Fibroblast of gingiva (primary cell): ENCODE measurements at regions not wholly inside any gene's neighbourhood (a gene's known extent, or its start where the extent isn't known, plus 50 kb on each side); places are given as distances from the start of the nearest gene placed in this dataset.
"Not testable (repeated sequence)": the region's sequence is repeated elsewhere in the genome, so short reads cannot be mapped to it uniquely, and the experiment has no call there.

Experiments
- DNase-seq: peaks from one replicate; pipeline ENCODE4 v3.0.0-alpha.2; 2011; ENCODE audit warnings: low read depth

GRCh38 chr7:106523482-106523881 lies 137.5 kb downstream of the CCDC71L start:
- DNase-seq: no peak

DNA sequence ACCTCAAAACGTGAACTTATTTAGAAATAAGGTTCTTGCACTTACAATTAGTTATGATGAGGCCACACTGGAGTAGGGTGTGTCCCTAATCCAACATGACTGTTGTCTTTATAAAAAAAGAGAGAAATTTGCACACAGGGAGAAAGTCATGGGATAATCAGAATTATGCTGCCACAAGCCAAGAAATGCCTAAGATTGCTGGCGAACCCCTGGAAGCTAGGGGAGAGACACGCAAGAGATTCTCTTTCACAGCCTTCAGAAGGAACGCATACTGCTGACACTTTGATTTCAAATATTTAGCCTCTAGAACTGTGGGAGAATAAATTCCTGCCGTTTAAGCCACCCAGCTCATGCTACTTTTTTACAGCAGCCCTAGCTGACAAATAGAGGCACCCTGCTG lies 138.3 kb downstream of the CCDC71L start:
- peak; percentile 13 for DNase-seq

DNA sequence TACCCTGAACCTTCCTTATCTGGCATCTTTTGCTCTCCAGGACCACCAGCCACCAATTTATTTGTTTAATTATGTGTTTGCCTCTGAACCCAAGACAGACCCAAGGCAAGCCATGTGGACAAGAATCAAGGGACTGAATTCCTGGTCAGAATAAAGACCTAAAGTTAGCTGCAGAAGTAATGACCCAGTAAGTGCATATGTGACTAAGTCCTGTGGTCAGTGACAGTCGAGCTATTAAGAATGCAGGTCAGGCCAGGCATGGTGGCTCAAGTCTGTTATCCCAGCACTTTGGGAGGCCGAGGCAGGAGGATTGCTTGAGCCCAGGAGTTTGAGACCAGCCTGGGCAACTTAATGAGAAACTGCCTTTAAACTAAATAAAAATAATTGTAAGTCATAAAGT lies 139.4 kb downstream of the CCDC71L start:
- no peak for DNase-seq

- no peak for DNase-seq
Measured at GRCh38 chr7:106520962-106521514, 139.9 kb downstream of the CCDC71L start.

- no peak for DNase-seq
Measured at GRCh38 chr7:106518967-106519366, 142.0 kb downstream of the CCDC71L start.

DNA sequence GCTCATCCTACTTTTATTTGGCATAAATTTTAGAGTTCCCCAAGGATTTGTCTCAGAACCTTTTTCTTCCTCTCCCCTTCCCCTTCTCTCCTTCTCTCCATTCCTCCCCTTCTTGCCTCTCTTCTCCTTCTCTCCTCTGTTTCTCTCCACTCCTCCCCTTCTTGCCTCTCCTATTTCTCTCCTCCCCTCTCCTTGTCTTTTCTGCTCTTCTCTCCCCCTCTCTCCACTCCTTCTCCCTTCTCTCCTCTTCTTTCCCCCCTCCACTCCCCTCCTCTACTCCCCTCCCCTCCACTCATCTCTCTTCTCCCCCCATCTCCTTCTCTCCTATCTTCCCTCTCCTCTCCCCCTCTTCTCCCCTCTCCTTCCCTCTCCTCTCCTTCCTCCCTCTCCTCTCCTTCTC lies 142.7 kb downstream of the CCDC71L start:
- no peak for DNase-seq

DNA sequence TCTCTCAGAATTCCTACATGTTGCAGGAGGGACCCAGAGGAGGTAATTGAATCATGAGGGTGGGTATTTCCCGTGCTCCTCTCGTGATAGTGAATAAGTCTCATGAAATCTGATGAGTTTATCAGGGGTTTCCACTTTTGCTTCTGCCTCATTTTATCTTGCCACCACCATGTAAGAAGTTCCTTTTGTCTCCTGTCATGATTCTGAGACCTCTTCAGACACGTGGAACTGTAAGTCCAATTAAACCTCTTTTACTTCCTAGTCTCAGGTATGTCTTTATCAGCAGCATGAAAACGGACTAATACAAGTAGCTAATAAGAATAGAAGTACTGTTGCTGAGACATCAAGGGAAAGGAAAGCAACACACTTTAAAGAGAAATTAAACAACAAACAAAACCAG lies 143.4 kb downstream of the CCDC71L start:
- DNase-seq: no peak

DNA sequence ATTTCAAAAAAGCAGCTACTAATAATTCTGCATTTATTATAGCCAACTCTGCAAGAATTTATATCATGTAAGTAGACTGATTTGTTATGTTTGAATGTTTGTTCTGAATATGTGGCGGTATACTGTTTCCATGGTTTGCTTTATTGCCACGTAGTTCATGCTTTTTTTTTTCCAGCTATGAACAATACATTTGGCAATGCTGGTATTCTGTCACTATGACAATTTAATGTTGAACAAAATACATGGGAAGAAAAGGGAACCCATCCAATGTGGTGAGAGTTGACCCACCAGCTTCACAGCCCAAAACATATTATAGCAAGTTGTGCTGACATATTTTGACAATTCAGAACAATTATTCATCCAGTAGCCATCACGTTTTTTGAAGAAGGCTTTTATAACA lies 145.6 kb downstream of the CCDC71L start:
- DNase-seq: peak; percentile 31

GRCh38 chr7:106514881-106515280 lies 146.1 kb downstream of the CCDC71L start:
- DNase-seq: peak; percentile 53

GRCh38 chr7:106512217-106512616 lies 148.7 kb downstream of the CCDC71L start:
- no peak for DNase-seq

DNA sequence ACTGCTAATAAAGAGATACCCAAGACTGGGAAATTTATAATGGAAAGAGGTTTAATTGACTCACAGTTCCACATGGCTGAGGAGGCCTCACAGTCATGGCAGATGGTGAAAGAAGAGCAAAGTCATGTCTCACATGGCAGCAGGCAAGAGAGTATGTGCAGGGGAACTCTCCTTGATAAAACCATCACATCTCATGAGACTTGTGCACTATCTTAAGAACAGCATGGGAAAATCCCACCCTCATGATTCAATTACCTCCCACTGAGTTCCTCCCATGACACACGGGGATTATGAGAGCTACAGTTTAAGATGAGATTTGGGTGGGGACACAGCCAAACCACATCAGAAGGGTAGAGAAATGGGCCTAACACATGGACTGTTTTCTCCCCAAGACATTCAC lies 156.3 kb downstream of the CCDC71L start:
- no peak for DNase-seq

GRCh38 chr7:106504207-106504606 lies 156.8 kb downstream of the CCDC71L start:
- no peak for DNase-seq

DNA sequence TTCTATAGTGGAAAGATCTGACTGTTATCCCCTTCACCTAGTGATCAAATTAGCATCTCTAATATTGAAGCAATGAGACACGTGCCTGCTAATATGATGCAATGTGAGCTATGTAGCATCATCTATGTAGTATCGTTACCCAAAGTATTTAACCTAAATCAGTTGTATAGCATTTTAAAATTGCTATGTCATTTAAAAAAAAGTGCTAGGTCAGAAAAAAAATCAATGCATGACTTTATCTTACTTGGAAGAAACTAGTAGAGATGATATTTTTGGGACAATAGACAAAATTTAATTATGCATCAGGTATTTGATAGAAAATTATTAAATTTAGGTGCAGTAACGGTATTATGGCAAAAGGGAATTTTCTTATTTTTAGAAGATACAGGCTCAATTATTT lies 157.3 kb downstream of the CCDC71L start:
- DNase-seq: no peak

GRCh38 chr7:106501605-106502580 lies 159.1 kb downstream of the CCDC71L start:
- no peak for DNase-seq

DNA sequence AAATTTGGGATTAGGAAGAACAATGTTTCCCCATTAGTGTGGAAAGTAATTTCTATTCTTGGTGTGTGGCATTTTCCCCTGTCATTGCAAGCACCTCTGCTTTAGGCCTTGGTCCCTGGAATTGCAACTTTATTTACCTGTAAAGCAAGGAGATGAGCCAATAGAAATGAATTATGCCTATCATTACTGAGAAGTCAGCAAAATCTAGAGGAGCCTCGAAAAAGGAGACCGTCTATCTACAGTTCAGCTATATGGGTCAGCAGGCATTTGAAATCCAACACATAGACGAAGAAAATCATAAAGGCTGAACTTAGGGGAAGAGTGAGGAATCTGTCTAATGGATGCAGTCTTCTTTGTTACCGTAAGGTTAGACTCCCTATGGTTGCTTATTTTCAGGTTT lies 161.1 kb downstream of the CCDC71L start:
- DNase-seq: no peak

- not testable (repeated sequence) for DNase-seq
Measured at GRCh38 chr7:106498005-106498404, 163.0 kb downstream of the CCDC71L start.

DNA sequence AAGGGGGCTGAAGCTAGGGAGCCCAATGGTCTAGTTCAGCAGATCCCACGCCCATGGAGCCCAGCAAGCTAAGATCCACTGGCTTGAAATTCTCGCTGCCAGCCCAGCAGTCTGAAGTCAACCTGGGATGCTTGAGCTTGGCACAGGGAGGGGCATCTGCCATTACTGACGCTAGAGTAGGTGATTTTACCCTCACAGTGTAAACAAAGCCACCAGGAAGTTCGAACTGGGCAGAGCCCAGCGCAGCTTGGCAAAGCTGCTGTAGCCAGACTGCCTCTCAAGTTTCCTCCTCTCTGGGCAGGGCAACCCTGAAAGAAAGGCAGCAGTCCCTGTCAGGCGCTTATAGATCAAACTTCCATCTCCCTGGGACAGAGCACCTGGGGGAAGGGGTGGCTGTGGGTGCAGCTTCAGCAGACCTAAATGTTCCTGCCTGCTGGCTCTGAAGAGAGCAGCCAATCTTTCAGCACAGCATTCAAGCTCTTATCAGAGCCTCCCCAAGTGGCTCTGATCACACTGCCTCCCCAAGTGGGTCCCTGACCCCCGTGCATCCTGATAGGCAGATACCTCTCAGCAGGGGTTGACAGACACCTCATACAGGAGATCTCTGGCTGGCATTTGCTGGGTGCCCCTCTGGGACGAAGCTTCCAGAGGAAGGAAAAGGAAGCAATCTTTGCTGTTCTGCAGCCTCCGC lies 167.8 kb downstream of the CCDC71L start:
- no peak for DNase-seq

GRCh38 chr7:106488465-106488864 lies 172.5 kb downstream of the CCDC71L start:
- DNase-seq: no peak

DNA sequence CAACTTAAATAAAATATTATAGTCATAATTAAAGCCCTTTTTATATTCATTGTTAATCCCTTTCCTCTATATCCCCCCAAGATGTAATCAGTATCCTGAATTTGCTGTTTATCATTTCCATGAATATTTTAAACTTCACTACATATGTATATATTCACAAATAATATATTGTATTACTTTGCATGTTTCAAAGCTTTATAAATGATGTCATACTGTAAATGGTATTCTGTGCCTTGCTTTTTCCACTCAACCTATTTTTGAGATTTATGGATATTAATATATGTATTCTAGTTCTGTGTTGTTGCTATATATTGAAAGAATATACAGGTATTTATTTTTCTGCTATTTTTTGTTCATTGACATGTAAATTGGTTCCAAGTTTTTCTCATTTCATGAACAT lies 173.1 kb downstream of the CCDC71L start:
- no peak for DNase-seq

- DNase-seq: peak; percentile 43
Measured at GRCh38 chr7:106486331-106486730, 174.6 kb downstream of the CCDC71L start.

DNA sequence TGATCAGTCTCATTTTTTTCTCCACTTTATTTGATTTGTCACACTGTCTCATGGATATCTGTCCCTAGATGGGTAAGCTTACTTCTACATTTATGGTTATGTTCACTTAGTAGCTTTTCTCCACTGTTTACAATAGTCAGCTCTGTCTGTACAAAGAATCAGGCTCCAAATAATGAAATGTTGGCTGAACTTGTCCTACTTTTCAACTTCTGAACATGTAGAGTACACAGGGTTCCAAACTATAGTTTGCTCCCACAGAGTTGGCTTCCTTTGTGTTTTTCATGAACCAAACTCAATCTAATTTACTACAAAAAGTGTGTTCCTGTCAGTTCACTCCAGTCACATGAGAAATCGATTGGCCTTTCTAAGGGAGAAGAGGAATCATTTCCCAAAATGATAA lies 175.0 kb downstream of the CCDC71L start:
- DNase-seq: peak; percentile 17

DNA sequence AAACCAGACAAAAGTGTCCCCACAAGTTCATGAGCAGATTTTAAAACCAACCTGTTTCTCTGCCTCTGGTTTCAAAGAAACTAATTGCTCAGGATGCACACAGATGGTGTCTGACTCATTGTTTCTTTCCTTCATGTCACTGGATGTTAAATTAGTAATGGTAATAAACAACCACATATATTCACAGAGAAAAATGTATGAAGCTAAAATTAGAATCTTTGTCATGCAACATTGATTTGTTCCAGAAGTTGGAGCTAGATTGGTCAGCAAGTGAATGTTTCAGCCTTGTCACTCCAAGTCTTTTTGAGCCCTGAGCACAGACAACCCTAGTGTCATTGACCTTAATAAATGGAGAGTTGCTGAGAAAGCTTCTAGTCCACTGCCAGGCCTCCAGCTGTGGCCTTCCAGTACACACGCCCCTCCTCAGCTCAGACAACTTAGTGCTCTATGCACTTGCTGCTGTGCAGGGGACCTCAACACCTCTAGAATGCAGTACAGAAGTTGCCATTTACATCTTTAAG lies 175.9 kb downstream of the CCDC71L start:
- DNase-seq: peak; percentile 82

DNA sequence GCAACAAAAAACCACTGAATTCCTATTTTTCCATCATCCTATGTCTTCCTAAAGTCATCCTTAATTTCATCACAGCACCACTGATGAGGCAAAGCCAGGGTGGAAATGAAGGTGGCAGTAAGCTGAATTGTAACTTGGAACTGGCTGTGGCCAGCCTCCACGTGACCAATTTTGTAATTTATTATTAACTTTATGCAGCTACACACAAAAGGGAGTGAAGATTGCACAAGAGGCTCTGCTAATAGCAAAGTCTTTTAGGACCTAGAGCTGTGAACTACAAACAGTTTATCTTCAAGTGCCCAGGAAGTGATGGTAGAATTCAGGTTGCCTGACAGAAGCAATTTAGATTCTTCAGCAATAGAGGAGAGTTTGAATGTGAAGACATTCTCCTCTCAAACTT lies 176.4 kb downstream of the CCDC71L start:
- DNase-seq: peak; percentile 70
